HG03139 (cell line): ENCODE measurements at regions not wholly inside any gene's neighbourhood (a gene's known extent, or its start where the extent isn't known, plus 50 kb on each side); places are given as distances from the start of the nearest gene placed in this dataset.
"Not testable (repeated sequence)": the region's sequence is repeated elsewhere in the genome, so short reads cannot be mapped to it uniquely, and the experiment has no call there.

Experiments used
- ATAC-seq: cut with Tn5 transposase; IDR thresholded peaks from one replicate; pipeline ENCODE4 v1.9.1; 2021; ENCODE audit not compliant: unreplicated experiment

GRCh38 chr2:81078631-81079030, 774.1 kb upstream of the LRRTM1 start:
- no peak for ATAC-seq

DNA sequence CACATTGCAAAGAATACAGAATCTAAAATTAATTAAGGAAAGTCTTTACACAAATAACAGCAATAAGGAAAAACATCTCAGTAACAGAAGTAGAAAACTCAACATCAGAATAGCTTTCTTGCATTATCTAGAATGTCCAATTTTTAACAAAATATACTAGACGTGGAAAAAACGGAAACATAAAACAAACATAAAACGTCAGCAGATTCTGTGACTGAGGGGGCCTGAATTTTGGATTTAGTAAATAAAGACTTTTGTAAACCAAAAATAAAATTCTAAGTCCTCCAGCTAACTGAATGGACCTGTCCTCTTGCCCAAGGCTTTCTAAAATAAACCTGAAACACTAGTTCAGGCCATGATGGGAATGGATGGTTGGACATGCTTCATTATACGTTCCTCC, 773.5 kb upstream of the LRRTM1 start:
- no peak for ATAC-seq

- no peak for ATAC-seq
These were observed 772.8 kb upstream of the LRRTM1 start for GRCh38 chr2:81077396-81077795.

DNA sequence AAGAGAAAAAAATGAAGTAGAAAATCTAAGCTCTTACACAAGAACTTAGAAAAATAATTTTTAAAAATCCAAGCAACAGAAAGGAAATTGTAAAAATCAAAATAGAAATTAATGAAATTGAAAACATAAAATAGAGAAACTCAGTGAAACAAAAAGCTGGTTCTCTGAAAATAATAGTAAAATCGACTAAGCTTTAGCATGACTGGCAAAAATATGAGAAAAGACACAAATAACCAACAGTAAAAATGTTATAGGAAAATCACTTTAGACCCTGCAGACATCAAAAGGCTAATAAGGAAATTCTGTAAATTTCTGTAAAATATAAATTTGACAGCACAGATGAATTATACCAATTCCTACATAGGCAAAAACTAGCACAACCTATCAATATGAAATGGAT, 768.9 kb upstream of the LRRTM1 start:
- ATAC-seq = no peak

DNA sequence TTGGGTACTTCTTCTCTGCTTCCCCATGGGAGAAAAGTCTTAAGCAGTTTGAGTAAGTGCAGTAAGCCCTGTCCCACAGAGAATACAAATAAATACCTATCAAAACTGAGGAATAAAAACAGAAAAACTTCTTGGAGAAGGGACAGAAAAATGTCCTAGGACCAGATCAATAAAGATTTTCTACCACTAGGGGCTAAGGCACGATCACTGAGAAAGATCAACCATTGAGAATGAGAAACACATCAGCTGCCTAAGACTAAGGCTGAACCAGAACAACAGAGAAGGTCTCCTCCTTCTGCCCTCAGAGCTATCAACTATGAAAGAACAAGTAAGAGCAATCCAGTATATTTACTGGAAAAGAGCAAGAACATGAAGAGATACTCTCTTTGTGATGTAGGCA, 763.6 kb upstream of the LRRTM1 start:
- no peak for ATAC-seq

GRCh38 chr2:81061016-81061415, 756.5 kb upstream of the LRRTM1 start:
- ATAC-seq = no peak

DNA sequence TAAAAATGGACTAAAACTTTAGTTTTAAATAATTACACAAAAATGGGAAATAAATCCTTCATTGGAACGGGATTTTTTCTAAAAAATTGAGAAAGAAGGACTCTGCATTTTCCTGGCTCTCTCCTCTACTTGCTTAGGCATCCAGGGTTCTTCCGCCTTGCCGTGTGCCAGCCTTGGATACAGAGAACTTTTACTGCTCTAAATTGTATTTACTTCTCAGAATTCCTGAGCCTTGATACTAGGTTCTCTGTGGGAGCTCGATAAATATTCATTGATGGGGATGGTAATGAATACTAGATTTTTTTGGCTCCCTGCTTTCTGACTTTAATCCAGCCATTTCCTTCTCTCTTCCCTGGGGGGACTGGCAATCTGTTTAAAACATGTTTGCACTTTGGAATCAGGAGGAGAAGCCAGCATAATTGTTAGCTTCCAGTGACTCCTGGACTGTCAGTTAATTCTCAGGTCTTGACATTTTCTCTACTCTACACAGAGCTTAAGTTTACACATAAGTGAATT, 746.1 kb upstream of the LRRTM1 start:
- ATAC-seq = no peak

DNA sequence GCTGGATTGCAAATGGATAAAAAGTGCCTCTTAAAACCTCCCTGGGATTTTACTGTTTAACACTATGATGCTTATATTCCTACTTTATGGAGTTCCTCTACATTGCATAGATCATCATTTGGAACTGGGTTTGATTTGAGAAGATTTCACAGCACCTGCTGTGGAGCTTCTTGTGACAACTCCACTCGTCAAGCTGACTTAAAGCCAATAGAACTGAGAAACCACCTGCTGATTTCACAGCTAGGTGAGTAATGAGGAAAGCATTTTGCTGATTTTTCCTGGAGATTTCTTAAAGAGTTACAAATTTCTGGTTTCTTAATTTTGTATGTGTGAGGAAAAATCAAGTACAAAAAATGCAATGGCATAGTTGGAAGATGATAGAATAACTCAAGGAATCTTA, 739.1 kb upstream of the LRRTM1 start:
- no peak for ATAC-seq

GRCh38 chr2:81007104-81007503, 702.6 kb upstream of the LRRTM1 start:
- ATAC-seq = no peak

DNA sequence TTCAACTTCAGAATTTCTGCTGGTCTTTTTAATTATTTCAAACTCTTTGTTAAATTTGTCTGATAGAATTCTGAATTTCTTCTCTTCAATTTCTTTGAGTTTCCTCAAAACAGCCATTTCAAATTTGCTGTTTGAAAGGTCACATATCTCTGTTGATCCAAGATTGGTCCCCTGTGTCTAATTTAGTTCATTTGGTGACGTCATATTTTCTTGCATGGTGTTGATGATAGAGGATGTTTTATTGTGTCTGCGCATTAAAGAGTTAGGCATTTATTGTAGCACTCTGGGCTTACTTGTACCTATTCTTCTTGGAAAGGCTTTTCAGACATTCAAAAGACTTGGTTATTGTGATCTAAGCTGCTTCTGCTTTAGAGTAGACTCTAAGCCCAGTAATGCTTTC, 698.4 kb upstream of the LRRTM1 start:
- no peak for ATAC-seq

GRCh38 chr2:80987466-80987865, 682.9 kb upstream of the LRRTM1 start:
- no peak for ATAC-seq

- no peak for ATAC-seq
These were observed 665.3 kb upstream of the LRRTM1 start for GRCh38 chr2:80969900-80970299.

GRCh38 chr2:80968450-80968849, 663.9 kb upstream of the LRRTM1 start:
- ATAC-seq = no peak

DNA sequence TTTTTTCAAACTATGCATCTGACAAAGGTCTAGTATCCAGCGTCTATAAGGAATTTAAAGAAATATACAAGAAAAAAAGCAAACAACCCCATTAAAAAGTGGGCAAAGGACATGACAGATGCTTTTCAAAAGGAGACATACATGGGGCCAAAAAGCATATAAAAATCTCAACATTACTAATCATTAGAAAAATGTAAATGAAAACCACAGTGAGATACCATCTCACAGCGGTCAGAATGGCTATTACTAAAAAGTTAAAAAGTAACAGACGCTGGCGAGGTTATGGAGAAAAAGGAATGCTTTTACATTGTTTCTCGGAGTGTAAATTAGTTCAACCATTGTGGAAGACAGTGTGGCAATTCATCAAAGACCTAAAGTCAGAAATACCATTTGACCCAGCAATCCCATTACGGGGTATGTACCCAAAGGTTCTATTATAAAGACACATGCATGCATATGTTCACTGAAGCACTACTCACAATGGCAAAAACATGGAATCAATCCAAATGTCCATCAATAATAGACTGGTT, 643.1 kb upstream of the LRRTM1 start:
- no peak for ATAC-seq

GRCh38 chr2:80943487-80943886, 638.9 kb upstream of the LRRTM1 start:
- ATAC-seq = no peak

GRCh38 chr2:80942766-80943165, 638.2 kb upstream of the LRRTM1 start:
- ATAC-seq = no peak

DNA sequence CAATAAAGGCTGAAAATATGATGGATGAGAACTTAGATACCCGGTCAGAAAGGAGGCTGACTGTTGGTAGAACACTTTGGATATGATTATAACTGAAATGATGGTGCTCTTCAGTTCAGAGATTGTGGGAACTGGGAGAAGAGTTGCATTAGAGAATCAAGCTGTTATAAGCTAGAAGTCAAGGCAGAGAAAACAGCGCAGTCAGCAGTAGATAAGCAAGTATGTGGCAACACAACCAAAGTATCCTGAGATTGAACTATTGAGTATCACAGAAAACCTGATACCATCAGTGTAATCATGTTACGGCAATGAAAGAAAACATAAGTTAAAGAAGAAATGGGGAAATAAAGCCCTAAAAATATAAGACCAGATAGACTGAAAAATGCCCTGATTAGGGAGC, 633.9 kb upstream of the LRRTM1 start:
- ATAC-seq = no peak

GRCh38 chr2:80931820-80932219, 627.3 kb upstream of the LRRTM1 start:
- ATAC-seq = not testable (repeated sequence)

DNA sequence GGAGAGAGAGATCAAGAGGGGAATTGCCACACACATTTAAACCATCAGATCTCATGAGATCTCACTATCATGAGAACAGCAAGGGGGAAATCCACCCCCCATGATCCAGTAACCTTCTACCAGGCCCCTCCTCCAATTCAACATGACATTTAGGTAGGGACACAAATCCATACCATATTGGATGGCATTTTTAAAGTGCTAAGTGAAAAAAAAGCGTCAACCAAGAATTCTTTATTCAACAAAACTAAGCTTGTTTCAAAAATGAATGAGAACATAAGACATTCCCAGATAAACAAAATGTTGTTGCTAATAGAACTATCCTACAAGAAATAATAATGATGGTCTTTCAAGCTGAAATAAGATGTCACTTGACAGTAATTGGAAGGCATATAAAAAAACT, 626.2 kb upstream of the LRRTM1 start:
- ATAC-seq = no peak

- ATAC-seq = no peak
These were observed 621.6 kb upstream of the LRRTM1 start for GRCh38 chr2:80926168-80926567.

GRCh38 chr2:80896576-80896975, 592.0 kb upstream of the LRRTM1 start:
- ATAC-seq = no peak

- no peak for ATAC-seq
These were observed 589.9 kb upstream of the LRRTM1 start for GRCh38 chr2:80894486-80894885.

DNA sequence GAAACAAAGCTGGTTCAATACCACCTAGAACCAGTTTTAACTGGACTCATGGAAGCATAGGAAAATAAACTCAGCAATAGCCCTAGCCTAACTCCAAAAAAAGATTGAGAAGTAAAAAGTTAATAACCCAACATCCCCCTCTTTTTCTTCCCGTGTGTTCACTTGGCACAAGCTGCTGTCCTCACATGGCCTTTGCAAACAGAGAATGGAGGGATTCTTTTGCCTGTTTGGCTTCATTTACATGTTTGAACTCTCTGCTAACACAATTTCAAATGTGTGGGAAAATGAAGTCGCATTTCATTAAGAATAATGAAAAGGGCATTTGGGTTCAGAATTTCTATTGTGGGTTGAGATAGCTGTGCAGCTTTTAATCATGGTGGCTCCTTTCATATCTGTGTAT, 589.2 kb upstream of the LRRTM1 start:
- ATAC-seq = no peak

DNA sequence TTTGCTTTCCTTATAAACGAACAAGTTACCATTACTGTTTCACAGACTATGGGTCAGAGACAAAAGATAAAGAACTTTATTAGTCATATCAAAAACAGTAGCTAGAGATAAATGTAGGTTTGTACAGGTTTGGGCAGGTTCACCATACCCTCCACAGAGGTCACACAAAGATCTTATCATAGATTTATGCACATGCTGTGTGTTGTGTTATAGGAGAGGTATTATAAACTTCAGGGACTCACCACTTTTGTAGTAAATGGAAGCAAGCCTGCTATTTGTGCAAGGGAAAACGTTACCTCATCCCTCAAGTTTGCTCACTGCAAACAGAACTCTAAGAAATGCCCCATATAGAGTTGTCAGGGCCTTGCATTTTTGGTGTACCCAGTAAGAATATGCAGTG, 584.5 kb upstream of the LRRTM1 start:
- no peak for ATAC-seq
